ENCODE measurements at regions not wholly inside any gene's neighbourhood (a gene's known extent, or its start where the extent isn't known, plus 50 kb on each side); places are given as distances from the start of the nearest gene placed in this dataset.

GRCh38 chr1:57901208-57901919 lies 477.5 kb upstream of the DAB1 start:
- no peak for DNase-seq

- DNase-seq = no peak
Measured at GRCh38 chr1:57898531-57898930, 474.7 kb upstream of the DAB1 start.

GRCh38 chr1:57897581-57897980 lies 473.7 kb upstream of the DAB1 start:
- DNase-seq = no peak

DNA sequence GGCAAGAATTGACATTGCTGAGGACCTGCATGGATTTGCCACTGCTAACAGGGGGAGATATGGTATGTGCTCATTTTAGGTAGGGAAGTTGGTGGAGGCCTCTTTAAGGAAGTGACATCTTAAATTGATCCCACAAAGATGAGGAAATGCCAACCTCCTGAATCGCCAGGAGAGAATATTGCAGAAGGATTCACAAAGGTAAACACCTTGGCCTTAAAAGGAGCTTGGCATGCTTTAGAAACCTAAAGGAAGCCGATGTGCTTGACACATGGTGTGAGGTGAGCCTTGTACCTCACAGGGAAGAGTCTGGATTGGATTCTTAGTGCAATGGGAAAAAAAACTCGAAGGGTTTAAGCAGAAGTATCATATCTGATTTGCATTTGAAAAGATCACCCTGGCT lies 470.5 kb upstream of the DAB1 start:
- DNase-seq = no peak

GRCh38 chr1:57889676-57890320 lies 465.9 kb upstream of the DAB1 start:
- DNase-seq = no peak

- DNase-seq = no peak
Measured at GRCh38 chr1:57887964-57888491, 464.2 kb upstream of the DAB1 start.

DNA sequence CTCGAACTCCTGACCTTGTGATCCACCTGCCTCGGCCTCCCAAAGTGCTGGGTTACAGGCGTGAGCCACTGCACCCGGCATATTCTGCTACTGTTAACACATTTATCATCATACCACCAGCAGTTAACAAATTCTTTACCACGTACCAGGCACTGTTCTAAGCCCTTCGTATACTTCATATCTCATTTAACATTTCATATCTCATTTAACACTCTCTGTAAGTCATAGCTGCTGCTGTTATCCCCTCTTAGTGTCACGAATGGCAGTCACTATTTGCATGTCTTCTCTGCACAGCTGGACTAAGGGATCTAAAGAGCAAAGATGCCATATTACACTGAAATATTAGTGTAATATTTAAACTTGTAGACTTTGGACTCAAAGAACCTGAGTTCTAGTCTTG lies 462.5 kb upstream of the DAB1 start:
- no peak for DNase-seq

DNA sequence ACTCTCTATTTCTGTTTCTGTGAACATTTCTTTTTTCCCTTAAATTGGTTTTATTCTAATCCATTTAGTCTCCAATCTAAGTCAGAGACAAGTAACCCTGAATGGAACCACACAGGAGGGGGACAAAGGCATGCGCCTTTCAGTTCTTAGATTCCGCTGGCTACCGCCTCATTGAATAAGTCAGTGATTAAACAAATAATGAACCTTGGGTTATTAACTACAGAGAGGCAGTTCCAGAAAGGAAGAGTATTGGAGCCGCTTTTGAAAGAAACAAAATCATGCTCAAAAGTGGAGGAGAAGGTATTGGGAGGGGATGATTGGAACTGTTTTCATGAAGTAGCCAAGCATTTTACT lies 459.8 kb upstream of the DAB1 start:
- no peak for DNase-seq

DNA sequence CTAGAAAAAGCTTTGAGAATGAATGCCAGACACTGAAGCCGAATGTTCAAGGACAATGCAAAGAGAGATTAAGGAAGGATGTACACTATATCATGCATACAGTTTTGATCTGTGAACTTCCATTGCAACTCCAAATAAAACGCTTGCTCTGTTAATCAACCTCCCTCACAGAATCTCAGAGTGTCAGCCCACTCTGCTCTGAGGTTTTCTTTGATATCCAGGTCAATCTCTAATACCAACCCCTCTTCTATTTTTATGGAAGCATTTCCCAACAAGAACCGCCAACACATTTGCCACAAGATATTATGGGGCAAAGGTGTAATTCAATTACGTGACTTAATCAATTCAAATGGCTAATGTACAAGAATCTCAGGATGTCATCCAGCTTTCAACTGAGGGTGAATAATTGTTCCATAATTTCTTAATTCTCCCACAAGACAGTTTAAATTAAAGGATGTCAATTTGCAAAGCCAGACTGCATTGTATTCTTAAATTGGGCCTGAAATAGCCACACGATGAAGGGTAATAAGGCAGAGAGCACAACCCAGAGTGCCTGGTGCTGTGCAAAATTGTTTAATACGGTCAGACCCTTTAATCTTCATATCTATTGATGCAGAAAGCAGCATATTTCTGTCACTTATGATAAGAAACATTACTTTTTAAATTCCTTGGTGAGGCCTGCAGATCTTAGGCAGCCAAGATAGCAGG lies 459.2 kb upstream of the DAB1 start:
- DNase-seq = no peak

DNA sequence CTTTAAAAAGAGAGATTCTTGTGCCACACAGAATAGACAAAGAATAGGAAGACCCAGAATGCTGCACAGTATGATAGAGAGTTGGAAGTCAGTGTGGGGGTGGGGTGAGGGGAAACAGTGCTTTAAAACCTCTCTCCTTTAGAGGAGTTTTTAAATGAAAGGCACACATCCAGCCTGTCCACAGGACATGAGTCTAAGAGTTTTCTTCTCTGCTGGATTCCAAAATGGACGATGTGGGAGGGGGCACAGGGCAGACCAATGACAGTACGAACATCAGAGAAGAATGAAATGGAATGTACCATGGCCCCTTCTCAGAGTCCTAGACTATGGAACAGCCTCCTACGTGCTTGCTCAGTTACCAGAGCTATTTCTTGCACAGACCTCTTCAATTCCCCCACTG lies 458.2 kb upstream of the DAB1 start:
- DNase-seq = no peak

GRCh38 chr1:57881639-57882038 lies 457.8 kb upstream of the DAB1 start:
- no peak for DNase-seq

GRCh38 chr1:57879700-57880099 lies 455.8 kb upstream of the DAB1 start:
- no peak for DNase-seq

DNA sequence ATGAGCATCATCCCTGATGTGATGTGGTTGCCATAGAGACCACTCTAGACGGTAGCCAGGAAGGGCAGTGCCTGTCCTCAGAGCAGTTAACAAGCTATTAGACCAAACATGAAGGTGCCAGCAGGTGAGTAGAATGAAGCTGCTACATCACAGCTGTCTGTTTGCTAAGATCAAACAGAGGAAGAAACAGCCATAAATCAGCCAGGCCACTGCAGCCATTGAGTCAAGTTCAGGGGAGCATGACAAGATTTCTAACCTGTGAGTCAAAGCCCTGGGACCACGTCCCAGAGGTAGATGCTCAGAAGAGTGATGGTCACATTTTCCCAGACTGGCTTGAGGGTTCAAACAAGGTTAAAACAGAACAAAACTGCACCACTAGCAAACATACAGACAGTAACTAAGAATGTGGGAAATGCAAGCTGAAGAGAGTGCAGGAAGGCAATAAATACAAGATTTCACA lies 450.6 kb upstream of the DAB1 start:
- DNase-seq = no peak

- no peak for DNase-seq
Measured at GRCh38 chr1:57872913-57873312, 449.1 kb upstream of the DAB1 start.

- no peak for DNase-seq
Measured at GRCh38 chr1:57868908-57869307, 445.0 kb upstream of the DAB1 start.

DNA sequence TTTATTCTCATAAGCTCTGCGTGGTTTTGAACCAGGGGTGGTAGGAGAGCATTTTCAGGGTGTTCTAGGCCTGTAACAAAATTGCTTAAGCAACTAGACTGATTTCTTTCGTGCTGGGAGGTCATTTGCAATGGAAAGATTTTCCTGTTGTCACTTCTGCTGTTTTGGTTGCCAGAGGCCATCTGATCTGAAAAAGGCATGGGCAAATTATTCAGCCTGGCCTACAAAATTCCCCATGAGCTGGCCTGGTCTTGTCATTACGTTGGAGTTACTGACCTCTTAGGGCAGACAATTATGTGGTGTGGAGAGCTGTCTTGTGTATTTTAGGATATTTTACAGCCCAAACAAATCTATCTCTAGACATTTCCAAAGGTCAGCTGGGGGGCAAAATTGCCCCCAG lies 444.4 kb upstream of the DAB1 start:
- DNase-seq = no peak

- DNase-seq = no peak
Measured at GRCh38 chr1:57866998-57867397, 443.1 kb upstream of the DAB1 start.

- DNase-seq = no peak
Measured at GRCh38 chr1:57860931-57861565, 437.2 kb upstream of the DAB1 start.

DNA sequence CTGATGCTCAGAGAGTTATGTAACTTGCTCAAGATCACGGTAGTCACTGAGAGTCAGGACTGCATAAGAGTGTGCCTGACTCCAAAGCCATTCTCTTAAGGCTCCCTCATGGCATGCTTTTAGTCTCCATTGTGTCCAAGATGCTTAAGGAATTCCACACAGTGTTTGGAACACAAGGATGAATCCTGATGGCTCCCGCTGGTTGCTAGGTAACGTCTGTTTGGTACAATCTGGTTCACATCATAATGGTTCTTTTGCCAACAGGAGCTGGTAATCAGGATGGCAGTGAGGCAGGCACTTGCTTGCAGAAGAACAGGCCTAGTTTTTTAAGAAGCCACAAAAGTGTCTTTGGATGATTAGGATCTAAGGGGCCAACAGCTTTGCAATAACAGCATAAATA lies 436.5 kb upstream of the DAB1 start:
- DNase-seq = no peak

- DNase-seq = no peak
Measured at GRCh38 chr1:57858740-57859139, 434.9 kb upstream of the DAB1 start.

GRCh38 chr1:57857809-57858208 lies 433.9 kb upstream of the DAB1 start:
- DNase-seq = no peak

- no peak for DNase-seq
Measured at GRCh38 chr1:57854436-57854835, 430.6 kb upstream of the DAB1 start.

DNA sequence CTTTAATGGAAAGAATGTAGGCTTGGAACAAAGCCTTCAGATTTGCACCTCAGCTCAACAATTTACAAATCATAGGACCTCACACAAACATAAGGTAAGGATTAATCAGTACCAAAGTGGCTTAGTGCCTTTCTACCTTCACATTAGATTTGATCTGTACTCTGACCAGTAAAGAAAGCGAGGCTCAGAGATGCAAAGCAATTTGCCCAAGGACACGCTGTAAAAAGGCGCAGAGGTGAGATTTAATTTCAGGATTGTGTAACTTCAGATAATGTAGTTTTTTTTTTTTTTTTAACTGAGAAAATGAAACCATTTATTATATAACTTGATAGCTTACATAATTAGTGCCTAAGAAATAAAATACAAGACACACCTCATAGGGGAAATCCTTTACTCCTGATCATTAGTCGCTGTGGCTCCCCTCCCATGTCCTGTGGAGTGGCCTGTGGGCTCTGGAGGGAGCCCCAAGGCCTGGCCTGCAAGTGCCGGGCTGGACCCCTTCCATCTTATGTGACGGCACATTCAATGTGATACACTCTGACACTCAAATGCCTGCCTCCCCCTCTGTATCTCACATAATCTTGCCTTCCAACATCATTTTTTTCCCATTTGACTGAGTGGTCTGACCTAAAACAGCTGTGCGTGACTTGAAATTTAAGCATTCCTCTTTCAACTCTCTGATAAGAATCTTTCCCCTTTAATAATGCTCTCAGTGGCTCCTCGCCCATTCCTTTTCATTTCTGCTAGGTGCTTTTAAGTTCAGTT lies 426.5 kb upstream of the DAB1 start:
- no peak for DNase-seq
